ENCODE measurements at regions not wholly inside any gene's neighbourhood (a gene's known extent, or its start where the extent isn't known, plus 50 kb on each side); places are given as distances from the start of the nearest gene placed in this dataset.

GRCh38 chr3:182323898-182324297 is 469.4 kb upstream of the ATP11B start:
- TF ChIP-seq POLR2A (IDR thresholded peaks at IDR 0.05; ENCODE audit: low read depth, low read length) (no peak), RAD21 (IDR thresholded peaks at IDR 0.05; ENCODE audit: low read length) (no peak), RFX5 (IDR thresholded peaks at IDR 0.05; ENCODE audit: low read depth, low read length) (no peak), NFE2L2 (IDR thresholded peaks at IDR 0.05; ENCODE audit: low read depth, low read length) (no peak), FOS (IDR thresholded peaks at IDR 0.05; ENCODE audit: low read depth, low read length) (no peak), CEBPB (IDR thresholded peaks at IDR 0.05; ENCODE audit: low read depth, low read length) (no peak), SMC3 (IDR thresholded peaks at IDR 0.05; ENCODE audit: low read depth, low read length) (no peak), MXI1 (IDR thresholded peaks at IDR 0.05; ENCODE audit: borderline replicate concordance, low read depth, low read length) (no peak), BHLHE40 (IDR thresholded peaks at IDR 0.05; ENCODE audit: low read depth, low read length) (no peak), RCOR1 (IDR thresholded peaks at IDR 0.05; ENCODE audit: insufficient replicate concordance, low read length) (no peak), MAZ (IDR thresholded peaks at IDR 0.05; ENCODE audit: borderline replicate concordance, low read depth, low read length) (no peak)
- TF ChIP-seq, protein P1, sequence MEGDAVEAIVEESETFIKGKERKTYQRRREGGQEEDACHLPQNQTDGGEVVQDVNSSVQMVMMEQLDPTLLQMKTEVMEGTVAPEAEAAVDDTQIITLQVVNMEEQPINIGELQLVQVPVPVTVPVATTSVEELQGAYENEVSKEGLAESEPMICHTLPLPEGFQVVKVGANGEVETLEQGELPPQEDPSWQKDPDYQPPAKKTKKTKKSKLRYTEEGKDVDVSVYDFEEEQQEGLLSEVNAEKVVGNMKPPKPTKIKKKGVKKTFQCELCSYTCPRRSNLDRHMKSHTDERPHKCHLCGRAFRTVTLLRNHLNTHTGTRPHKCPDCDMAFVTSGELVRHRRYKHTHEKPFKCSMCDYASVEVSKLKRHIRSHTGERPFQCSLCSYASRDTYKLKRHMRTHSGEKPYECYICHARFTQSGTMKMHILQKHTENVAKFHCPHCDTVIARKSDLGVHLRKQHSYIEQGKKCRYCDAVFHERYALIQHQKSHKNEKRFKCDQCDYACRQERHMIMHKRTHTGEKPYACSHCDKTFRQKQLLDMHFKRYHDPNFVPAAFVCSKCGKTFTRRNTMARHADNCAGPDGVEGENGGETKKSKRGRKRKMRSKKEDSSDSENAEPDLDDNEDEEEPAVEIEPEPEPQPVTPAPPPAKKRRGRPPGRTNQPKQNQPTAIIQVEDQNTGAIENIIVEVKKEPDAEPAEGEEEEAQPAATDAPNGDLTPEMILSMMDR (conservative IDR thresholded peaks at IDR 0.05; ENCODE audit: low read depth, low read length): no peak
- TF ChIP-seq, protein P2, sequence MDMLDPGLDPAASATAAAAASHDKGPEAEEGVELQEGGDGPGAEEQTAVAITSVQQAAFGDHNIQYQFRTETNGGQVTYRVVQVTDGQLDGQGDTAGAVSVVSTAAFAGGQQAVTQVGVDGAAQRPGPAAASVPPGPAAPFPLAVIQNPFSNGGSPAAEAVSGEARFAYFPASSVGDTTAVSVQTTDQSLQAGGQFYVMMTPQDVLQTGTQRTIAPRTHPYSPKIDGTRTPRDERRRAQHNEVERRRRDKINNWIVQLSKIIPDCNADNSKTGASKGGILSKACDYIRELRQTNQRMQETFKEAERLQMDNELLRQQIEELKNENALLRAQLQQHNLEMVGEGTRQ (IDR thresholded peaks at IDR 0.05; ENCODE audit: low read depth, low read length): no peak
